T-helper 1 cell (primary cell): ENCODE measurements at regions not wholly inside any gene's neighbourhood (a gene's known extent, or its start where the extent isn't known, plus 50 kb on each side); places are given as distances from the start of the nearest gene placed in this dataset.
A peak's percentile ranks its signal among the peaks of the same experiment; 100 is the strongest.

Source experiments
- DNase-seq, 5 donors: peaks; one replicate each; pipeline ENCODE4 v3.0.0-alpha.2; 2012 to 2020

DNA sequence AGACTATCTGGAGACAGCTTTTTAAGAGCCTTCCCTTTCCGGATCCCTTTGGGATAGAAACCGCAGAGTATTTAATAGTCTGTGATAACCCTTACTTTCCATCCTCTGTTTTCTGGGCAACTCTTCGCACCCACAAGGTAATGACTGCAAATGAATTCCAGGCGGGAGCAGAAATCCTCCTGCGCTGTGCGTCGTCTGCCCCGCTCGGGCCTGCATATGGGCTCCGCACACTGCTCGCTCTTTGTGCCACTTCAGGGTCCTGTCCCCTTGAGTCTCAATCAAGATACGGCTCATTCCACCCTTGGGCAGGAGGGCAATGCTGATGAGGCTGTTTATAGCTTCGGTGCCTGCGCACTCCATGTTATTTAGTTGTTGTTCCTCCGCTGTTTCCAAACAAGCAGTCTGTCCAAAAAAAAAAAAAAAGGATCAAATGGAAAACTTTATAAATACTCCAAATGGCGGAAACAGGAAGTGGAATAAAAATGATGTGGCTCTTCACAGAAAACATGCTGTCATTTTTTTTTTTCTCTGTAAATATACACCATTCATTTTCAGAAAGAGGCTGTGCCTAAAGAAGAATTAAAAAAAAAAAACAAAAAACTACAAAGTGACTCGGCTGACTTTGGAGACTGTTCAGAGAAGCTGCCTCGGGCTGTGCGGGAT is 169.6 kb upstream of the GMDS start:
- DNase-seq: no peak

DNA sequence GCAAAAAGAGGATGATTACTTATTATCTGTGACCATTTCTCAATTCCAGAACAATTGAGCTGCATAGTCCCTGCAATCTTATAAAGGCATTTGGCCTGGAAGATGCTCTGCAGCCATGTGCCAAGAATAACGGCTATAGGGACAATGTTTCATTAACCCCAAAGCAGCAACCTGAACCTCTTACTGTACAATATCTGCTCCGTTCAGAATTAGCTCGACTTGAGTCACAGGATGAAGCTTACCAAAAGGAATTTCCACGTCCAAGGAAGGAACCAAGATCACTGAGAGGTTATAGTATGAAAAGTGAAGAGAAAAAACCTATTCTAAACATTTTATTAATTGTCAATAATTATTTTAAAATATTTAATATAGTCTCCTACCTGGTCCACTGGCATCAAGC is 167.3 kb upstream of the GMDS start:
- DNase-seq: no peak

DNA sequence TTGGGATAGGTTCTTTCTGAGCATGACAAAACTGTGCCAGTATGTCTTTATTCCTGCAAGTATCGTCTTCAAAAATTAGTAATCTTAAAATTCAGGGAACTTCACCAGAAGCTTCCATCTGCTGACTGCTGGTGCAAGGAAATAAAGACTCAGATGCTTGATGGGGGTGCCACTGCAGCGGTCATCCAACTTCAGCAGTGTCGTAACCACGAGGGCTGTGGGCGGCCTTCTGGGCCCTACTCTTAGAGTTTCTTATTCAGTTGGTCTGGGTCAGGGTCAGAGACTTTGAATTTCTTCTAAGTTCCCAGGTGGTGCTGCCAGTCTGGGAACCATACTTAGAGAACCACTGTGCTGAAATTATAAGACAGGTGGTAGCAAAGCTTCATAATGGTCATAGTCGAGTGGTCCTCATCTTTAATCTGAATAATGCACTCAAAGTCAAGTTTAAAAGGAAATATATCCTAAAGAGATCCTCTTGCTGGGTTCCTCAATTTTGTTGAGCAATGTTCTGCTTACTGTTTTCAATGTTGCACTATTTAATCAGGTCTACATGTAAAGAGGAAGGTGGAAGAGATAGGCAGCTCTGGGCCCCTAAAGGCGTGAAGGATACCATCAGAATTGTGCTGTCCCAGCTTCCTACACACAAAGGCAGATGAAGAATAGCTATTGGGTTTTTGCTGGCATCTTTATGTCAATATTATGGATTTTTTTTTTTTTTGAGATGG is 165.4 kb upstream of the GMDS start:
- no peak for DNase-seq

DNA sequence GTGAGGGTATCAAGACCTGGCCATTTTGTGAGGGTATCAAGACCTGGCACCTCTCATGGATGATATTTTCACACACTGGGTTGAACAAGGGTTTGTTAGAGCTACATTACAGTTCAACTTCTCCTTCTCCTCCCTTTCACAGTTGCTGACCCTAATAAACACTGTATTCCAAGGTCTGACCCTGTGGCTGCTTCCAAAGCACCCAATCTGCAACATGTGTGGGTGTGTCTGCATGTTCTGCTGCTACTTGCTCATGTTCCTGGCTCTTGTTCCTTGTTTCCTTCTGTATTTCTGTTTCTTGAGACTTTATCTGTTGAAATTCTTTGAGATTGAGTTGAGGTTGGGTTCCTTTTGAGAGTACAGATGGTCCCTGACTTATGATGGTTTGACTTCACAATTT is 162.1 kb upstream of the GMDS start:
- DNase-seq: no peak

DNA sequence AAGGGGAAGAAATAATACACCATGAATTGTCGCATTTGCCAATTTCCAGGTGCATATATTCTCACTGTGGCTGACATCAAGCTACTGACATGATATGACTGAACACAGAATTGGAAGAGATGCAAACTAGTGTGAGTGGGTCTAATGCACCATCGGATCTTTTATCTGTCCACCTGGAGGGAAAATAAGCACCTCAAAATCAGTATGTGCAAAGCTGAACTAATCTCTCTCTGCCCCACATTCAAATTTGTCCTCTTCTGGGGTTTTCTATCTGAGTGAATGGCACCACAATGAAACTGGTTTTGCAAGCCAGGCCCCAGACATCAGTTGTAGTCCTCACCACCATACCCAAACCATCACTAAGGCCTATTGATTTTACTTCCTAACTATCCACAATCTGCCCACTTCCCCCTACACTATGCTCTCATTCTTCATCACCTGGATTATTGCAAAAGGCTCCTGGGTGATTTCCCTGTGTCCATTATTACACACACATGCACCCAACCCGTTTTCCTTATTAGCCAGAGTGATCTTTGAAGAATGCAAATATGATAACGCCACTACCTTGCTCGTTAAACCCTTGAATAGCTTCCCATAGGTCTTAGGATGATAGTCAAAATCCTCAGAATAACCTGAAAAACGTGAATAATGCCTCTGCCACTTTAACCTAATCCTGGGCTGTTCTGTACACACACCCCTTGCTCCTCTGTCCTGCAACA is 159.0 kb upstream of the GMDS start:
- DNase-seq: no peak

DNA sequence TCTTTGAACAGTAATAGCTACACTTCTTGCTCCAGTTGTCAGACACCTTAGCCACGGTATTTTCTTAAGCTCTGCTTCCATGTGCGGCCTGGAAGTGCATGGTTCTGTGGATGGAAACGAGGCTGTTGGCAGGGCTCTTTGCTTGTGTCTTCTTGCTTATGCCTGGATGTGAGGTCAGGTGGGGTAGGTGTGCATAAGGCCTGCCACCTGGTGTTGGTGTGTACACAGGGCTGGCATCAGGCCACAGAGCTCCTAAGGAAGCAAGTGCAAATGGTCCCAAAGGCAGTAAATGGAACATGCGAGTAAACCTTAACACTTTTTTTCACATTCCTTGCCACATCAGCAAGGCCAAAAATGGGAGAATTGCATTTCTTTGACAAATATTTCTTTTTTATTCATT is 158.1 kb upstream of the GMDS start:
- DNase-seq: no peak

DNA sequence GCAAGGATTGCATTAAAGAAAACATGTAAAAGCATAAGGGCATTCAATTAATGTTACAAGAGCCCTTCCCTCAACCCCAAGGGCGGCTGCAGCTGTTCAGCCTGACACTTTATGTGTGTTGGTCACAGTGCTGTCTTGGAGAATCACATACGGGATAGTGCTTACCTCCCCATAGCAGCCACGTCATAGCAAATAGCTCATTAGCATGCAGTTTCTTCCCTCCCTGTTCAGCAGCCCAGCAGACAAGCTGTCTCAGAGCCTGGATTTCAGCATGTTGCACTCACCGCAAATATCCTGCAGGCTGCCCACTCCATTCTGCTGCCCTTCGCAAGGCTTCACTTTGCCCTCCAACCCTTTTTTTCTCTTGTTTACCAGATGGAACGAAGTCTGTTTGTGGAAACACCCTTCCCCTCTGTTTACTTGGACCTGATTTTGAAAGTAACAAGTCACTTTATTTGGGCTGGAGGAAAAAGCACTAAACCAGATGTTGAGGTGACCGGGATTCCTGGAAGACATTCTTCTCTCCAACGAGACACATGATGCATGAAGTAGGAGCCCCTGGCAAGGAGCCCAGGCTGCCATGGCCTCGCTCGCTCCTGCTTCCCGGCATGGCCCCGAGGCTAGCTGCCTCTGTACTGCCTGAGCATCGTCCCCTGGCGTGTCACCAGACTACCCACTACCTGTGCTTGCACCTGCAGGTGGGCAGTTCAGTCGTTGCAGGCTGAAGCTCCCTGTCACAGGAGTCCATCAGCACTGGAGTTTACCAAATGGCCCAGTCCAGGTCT is 151.6 kb upstream of the GMDS start:
- no peak for DNase-seq

DNA sequence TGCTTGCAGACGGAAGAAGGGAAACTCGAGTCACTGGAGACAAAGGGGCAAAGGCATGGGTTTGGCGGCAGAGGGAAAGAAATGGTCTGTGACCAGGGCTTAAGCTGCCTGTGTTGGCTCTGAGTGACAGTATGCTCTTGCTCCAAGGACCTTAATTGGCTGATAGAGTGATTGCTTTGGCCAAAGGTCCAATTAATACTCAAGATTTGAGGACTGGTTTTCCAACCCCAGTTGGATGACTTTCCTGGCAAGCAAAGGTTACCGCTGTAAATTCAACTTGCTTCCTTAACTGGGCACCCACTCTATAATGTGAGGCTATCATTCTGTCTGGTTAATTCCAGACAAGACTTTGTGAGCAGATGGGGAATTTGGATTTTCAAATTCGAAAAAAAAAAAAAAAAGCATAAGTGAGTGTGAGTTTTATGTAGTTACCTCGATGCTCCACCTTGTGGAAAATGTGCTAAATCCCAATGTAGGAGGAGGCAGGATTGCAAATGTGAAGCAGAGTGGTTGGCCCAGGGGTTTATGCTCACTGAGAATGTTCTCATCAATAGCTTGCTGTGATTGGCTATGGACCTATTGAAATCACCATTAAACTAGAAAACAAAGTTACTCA is 150.7 kb upstream of the GMDS start:
- DNase-seq: no peak

DNA sequence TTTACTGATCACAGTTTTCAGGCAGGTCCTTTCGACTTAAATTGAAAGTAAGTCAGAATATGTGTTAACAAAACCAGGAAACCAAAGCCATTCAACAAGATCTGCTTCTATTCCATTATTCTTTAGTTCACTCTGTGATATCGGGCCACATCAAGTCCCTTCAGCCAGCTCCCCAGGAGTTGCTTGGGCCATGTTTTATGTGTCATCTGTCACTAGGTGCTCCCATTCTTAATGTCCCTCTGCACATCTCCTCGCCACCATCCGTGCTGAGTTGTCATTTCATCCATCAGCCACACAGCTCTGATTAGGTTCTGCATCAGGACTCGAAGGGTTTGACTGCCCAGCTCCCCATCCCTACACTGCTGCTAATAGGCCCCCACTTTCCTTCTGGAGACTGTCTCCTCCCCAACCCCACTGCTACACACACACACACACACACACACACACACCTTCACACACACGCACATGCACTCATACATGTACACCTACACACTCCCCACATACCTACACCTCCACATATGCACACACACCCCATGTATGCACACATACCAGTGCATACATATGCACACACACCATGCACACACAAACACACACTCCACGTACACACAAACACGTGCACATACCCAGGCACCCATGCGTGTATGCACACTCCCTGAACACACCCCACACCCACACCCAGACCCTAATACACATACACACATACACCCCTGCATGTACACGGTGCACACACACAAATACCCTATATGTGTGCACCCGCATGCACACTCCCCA is 143.3 kb upstream of the GMDS start:
- no peak for DNase-seq

DNA sequence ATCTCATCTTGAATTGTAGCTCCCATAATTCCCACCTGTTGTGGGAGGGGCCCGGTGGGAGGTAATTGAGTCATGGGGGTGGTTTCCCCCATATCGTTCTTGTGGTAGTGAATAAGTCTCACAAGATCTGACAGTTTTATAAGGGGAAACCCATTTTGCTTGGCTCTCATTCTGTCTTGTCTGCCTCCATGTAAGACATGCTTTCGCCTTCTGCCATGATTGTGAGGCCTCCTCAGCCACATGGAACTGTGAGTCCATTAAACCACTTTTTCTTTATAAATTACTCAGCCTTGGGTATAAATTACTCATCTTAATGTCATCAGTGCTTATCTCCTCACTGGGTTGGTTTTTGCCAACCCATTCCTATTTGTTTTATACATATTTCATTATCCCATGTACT is 142.0 kb upstream of the GMDS start:
- peak in 1 of 5 donors; percentile 7 for DNase-seq

DNA sequence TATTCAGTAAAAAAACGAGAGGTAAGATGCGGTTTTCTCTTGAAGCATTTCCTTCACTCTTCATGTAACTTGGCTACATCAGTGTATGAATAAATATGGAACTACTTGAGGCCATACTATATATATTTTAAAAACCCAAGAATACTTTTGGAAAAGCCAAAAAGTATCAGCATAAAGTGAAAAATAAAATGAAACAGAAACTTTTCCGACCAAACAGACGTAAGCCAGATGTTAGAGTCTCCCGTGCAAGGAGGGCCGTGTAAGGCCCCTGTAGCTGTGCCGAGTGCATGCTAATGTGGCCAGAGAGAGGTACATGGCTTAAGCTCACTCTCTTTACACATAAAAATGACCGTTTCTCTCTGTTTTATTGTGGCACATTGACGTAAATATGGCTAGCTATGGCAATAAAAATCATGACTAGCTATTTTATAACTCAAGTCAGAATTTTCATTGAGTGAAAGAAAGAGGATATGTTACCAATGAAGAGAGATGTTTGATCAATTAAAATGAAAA is 140.1 kb upstream of the GMDS start:
- DNase-seq: no peak

DNA sequence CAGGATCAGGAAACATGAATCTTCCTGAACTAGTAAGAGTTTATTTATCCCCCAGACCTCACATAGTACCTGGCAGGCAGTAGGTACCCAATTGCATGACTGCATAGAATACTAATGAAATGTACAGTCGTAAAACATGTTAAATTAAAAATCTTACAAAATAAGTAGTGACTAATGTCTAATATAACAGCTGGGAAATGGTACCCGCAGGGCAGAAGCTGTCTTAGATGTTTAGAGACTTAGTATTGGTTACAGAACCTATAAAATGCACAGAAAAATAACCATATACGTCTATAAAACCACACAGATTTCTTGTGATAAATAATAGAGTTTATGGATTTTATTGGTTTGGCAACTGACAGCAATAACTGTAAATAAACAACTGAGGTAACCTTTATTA is 139.1 kb upstream of the GMDS start:
- DNase-seq: no peak

DNA sequence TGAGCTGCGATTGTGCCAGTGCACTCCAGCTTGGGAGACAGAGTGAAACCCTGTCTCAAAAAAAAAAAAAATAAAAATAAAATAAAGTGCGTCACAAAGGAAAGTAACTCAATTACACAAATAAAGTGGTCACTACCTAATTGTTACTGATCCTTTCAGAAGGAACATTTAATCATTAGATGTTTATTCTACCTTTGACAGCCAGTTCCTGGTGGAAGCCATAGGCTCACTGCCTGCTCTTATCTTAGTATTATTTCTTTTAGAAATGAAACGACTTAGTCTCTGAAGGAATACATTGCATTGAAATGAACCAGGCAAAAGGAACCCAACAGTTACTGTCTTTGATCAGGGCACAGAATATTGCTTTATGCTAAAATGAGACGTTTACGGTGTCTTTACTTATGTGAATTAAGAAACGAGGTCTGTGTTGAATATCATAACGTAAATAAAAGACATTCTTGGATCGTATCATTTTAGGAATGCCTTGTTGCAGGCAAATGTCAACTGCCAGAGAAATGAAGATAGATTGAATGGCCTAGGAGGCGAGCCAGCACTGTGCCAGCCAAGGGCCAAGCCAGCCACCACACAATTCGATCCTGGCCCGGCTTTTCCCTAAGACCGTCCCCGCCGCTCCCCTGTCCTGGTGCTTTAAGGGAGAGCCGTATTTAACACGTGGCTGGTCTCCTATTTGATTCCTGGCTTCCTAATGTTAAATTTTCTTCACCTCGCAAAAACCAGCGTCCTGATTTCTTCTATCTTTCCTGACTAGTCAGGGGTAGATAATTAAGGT is 136.7 kb upstream of the GMDS start:
- DNase-seq: no peak

DNA sequence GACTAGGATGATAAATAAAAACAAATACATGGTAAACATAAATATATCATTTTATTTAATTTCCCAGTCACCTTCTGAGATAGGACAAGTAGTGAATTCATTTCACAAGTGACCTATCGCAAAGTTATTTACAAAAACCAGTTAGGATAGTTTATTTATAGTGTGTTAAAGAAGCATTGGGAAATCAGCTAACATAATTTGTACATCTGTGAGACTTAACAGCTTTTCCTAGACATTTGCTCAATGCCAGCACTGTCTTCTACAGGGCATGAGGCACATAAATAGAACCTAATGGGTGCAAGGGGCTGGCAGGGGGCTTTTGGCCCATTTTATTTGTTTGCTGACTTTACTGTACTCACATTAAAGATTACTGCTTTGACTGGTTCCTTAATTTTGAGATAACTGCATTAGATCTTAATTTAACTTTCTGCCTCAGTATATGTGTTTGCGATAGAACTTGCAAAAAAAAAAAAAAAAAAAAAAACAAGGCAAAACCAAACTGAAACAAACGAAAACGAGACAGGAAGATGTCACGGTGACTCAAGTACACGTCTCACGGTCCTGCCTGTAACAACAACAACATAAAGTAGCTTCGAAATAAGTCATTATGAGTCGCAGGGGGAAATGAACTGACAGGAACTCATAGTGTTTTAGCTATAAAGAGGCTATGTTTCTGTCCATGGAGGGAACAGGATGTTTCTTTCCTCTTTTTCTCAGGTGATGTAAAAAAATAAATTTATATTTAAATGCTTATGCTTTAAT is 133.7 kb upstream of the GMDS start:
- DNase-seq: peak in 1 of 5 donors; percentile 76

DNA sequence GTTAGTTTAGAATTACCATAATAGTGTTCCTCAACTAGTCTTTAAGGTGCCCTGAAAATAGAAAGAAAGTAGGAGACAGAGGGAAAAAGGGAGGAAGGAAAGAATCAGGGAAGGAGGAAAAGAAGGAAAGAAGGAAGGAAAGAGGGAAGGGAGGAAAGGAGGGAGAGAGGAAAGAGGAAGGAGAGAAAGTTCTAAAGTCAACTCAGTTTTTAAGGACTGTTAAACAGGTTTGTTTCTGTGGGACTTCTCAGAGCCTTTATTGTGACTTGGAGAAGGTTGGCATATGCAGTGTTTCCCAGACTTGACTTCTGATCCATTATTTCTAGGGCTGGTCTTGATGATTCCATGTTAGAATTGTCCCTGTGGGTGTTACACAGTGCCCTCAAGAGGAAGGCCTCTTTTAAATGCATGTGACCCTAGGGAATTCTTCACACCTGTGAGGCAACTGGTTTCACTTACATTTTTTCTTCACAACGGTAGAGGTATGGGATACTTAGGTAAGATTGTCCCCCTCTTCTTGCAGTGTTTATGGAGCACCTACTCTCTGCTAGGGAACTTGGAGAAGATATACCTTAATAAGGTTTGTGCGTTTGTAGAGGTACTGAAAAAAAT is 132.7 kb upstream of the GMDS start:
- DNase-seq: no peak

DNA sequence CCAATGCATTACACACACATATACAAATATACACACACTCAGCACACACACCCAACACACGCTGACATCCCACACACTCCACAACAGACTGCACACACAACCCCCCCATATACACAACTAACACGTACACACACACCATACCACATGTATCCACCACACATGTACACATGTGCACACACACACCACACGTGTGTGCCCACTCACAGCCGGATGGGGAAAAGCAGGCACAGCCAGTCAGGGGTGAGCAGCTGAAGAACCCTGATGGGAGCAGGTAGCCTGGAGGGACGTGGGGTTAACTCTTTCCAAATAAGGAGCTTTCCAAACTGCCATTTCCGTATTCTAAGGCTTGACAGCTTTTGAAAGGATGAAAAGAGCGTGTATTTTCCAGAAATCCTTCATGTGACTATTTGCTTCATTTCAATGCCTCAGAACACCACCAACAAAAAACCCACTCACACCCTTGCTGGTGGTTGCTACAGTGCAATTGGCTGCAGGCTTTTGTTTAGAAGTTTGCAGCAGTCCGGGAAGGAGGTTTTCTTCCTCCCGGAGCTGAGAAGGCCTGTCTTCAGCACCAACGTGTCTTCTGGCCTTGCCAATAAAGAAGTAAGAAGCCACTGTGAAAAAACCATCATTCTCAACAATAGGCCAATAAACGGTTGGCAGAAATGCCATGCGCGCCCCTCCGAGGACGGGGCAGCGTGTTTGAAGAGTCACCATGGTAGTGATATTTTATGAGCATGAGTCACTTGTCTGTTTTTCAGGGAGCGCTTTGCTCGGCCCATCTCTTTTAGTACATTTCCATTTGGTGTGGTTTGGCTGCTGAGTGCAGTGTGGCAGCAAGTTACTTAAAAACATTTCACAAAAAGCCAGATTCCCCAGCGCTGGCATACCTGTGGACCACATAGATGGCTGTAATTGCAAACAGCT is 131.3 kb upstream of the GMDS start:
- DNase-seq: no peak

DNA sequence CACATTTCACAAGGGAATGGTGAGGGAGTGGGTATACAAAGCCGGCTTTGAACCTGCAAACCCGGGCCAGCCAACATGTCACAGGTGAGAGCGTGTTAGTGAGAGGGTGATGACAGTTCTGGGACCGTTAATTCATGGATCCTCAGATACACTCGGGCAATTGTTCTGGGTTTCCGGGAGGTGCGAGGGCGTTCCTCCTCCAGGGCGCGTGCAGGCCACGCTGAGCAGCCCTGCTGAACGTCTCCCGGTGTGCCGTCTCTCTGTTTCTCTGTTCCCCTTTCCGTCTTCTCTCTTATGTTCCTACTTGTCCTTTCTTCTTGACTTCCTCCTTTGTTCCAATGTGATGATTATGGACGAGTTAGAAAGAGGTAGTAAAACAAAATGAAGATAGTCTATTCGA is 130.0 kb upstream of the GMDS start:
- DNase-seq: no peak

DNA sequence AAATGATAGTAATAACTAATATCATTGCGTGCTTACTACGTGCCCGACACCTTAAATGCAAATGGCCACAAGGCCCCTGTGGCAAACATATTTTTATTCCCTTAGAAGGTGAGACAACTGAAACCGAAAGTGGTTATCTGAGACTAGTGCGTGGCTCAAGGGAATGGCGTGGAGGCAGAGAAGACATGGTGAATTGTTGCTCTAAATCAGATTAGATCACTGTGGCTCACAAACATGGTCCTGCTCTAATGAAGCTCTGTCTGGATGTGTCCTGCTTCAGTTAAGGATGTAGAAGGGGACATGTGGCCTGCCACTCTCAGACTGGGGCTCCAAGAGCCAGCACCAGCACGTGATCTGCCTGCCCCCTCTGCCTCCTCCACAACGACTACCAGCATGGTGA is 124.2 kb upstream of the GMDS start:
- no peak for DNase-seq

DNA sequence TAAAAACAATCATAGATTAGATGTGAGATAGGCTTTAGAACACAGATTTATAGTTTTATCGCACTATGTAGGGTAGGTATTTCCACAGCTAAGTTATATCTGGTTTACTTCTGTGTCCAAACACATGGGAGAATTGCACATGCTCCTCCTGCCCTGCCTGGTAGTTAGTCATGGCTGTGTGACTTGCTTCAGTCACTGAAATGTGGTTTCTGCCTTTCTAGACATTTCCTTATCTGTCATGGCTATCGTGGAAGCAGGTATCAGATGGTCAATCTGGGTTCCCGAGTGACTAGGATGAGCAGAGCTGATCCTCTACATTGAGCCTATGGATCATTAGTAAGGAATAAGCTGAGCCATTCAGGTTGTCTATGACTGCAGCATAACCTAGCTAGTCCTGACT is 117.8 kb upstream of the GMDS start:
- DNase-seq: no peak
